ENCODE measurements at regions not wholly inside any gene's neighbourhood (a gene's known extent, or its start where the extent isn't known, plus 50 kb on each side); places are given as distances from the start of the nearest gene placed in this dataset.
"Not testable (repeated sequence)": the region's sequence is repeated elsewhere in the genome, so short reads cannot be mapped to it uniquely, and the experiment has no call there.

DNA sequence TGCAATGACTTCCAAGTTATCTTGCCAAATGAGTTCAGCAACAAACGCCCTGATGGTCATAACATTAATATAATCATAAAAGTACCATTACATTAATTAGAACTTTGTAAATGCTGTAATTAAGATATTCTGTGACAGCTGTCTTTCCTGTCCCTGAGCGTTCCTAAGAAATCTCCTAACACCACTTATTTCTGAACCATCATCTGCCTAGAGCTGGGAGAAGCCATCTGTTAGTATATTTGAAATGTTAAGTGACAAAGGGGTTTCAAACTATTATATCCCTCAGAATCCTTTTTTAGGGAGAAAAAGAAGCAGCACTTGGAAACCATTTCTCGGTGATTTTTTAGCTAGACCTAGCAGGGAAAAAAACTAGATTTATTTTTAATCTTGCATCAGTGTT, 657.5 kb downstream of the FAM181B start:
- DNase-seq (ENCODE audit: low read depth in 4 of 4, low spot score in 1 of 4) = no peak

DNA sequence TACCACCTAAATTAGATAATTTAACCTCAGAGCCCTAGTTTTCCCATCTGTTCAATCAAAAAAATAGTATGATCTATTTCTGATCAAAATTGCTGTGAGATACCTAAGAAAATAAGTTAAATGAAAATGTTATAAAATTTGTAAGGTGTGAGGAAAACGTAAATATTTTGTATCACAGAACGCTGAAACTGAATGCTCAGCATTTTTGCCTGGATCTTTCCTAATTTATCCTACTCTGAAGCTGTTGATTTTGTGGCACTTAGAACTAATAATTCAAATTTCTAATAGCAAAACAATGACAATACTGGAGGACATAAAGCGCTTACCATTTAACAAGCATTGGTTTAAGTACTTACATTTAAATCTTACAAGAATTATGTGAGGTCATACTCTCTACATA, 674.2 kb downstream of the FAM181B start:
- no peak for DNase-seq (ENCODE audit: low read depth in 4 of 4, low spot score in 1 of 4)

DNA sequence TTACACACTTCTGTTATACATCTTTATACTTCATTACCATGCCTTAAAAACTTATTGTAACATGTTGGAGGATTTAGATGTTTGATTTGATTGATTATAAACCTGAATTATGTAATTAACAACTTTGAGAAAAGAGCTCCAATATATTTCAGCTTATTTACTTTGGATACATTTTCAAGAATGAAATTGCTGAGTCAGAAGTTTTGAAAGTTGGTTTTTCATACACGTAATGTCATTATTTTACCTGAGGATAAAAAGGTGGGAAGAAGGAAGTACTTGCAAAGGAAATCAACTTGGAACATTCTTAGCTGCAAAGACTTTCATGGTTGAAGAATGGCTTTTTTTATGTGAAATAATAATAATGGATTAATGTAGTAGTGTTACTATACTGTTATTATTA, 677.2 kb downstream of the FAM181B start:
- no peak for DNase-seq (ENCODE audit: low read depth in 4 of 4, low spot score in 1 of 4)

DNA sequence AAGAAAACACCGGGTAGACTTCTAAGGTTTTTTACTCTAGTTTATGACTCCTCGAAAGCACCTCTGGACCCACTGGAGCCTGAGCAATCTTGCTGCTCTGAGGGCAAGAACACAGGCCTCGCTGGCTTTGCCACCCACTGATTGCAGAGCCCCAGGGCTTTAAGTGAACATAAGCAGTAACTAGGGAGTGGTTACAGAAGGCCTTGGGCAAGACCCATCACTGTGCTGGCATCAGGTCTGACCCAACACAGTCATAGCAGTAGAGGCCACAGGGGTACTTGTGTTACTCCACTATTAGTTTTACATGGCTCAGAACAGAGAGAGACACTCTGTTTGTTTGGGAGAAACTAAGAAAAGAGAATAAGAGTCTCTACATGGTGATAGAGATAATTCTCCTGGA, 684.5 kb downstream of the FAM181B start:
- DNase-seq (ENCODE audit: low read depth in 4 of 4, low spot score in 1 of 4) = no peak

DNA sequence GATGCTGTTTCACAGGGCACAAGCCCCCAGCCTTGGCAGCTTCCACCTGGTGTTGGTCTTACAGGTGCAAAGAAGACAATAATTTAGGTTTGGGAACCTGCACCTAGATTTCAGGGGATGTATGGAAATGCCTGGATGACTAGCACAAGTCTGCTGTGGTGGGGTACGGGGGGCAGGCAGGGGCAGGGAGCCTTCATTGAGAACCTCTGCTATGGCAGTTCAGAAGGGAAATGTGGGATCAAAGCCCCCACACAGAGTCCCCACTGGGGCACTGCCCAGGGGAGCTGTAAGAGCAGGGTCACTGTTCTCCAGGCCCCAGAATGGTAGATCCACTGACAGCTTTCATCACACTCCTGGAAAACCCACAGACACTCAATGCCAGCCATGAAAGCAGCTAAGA, 686.5 kb downstream of the FAM181B start:
- no peak for DNase-seq (ENCODE audit: low read depth in 4 of 4, low spot score in 1 of 4)

DNA sequence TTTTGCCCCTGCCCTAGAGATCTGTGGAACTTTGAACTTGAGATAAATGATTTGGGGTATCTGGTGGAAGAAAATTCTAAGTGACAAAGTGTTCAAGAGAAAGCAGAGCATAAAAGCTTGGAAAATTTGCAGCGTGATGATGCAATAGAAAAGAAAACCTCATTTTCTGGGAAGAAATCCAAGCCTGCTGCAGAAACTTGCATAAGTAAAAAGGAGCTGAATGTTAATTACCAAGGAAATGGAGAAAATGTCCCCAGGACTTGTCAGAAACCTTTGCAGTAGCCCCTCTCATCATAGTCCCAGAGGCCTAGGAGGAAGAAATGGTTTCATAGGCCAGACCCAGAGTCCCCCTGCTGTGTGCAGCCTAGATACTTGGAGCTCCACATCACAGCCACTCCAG, 686.9 kb downstream of the FAM181B start:
- no peak for DNase-seq (ENCODE audit: low read depth in 4 of 4, low spot score in 1 of 4)

DNA sequence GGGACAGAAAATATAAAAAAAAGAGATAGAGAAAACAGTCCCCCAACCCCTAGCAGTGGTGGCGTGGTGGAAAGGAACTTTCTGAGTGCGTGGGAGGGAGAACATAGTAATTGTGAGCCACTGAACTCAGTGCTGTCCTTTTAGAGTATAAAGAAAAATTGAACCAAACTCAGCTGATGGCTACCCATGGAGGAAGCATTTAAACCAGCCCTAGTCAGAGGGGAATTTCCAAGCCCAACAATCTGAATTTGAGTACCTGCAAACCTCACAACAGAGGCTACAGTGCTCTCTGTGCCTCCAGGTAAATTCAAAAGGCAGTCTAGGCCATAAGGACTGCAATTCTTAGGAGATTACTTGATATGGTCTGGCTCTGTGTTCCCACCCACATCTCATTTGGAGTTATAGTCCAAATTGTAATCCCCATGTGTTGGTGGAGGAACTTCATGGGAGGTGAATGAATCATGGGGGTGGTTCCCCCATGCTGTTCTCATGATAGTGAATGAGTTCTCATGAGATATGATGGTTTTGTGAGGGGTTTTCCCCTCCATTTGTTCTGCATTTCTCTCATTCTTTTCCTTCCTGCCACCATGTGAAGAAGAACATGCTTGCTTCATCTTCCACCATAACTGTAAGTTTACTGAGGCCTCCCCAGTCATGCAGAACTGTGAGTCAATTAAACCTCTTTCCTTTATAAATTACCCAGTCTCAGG, 687.8 kb downstream of the FAM181B start:
- DNase-seq (ENCODE audit: low read depth in 4 of 4, low spot score in 1 of 4) = no peak

DNA sequence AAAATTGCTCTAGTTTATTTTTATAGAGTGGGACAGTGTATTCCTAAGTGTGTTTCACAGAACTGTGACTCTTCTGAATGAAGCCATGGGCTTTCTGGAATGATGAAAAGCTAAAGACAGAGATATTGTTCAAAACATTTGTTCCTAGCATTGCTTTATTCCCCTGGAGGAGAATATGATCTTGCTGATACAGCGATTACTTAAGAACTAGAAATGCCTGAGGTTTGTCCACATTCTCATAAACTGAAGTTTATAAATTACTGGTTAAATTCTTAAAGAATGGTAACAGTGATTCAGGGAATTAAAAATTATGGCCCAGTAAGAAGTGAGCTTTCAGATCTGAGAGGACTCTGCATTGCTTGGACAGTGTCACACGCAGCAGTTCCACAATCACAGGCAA, 690.3 kb downstream of the FAM181B start:
- no peak for DNase-seq (ENCODE audit: low read depth in 4 of 4, low spot score in 1 of 4)

DNA sequence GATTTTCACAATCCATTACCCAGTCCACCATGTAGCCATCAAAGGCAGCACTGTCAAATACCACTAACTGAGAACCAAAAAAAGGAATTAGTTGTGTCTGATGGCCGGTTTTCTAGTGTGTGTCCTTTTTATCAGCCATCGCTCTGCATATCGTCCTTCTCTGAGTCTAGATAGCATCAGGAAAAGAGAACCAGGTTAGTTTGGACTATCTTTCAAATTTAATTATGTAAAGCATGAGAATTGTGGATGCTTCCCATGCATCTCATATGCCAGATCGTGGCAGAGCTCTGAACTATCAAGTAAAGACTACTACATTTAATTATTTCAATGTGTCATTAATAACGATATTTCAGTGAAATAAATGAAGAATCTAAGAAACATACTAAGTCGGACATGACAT, 691.9 kb downstream of the FAM181B start:
- DNase-seq (ENCODE audit: low read depth in 4 of 4, low spot score in 1 of 4) = no peak

DNA sequence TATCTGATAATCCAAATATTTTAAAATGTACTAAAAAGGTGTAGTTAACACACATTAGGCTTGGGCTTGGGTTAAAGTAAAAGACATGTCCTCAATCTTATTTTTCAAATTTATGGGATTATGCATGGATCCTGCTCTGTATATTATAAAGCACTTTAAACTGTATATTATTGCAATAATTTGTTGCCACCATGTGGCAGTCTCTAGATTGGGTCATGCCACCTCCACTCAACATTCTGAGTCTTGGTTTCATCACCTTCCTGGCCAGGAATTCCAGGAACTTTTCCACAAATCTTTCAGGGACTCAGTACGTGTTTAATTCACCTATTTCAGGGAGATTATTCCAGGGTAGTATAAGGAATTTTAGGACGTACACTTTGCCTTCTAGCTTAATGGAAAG, 695.5 kb downstream of the FAM181B start:
- no peak for DNase-seq (ENCODE audit: low read depth in 4 of 4, low spot score in 1 of 4)

DNA sequence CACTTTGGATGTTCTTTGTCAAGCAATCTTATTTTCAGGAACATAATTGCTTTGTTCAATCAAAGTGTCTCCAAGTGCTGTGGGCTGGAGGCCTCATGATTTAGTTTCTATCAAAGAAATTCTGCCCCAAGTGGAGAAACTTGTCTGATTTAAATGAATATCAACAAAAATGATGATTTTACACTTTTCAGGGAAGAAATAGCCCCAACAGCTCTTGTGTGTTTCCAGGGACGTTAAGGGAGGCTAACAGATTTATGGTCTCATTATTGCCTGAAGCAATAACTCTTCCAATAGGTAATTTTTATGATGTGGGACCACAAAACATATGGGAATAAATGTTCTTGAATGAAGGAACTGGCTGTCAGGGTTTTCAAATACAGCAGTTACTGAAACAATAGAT, 699.1 kb downstream of the FAM181B start:
- DNase-seq (ENCODE audit: low read depth in 4 of 4, low spot score in 1 of 4) = no peak

DNA sequence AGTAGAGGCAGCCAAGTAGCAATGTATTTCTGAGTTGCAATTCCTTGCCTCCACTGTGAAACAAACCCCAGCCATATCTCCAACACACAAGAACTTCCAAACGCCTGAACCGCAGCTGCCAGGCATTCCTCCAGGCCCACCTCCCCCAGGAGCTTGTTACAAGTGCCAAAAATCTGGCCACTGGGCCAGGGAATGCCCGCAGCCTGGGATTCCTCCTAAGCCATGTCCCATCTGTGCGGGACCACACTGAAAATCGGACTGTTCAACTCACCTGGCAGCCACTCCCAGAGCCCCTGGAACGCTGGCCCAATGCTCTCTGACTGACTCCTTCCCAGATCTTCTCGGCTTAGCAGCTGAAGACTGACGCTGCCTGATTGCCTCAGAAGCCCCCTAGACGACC, 706.3 kb downstream of the FAM181B start:
- not testable (repeated sequence) for DNase-seq (ENCODE audit: low read depth in 4 of 4, low spot score in 1 of 4)

DNA sequence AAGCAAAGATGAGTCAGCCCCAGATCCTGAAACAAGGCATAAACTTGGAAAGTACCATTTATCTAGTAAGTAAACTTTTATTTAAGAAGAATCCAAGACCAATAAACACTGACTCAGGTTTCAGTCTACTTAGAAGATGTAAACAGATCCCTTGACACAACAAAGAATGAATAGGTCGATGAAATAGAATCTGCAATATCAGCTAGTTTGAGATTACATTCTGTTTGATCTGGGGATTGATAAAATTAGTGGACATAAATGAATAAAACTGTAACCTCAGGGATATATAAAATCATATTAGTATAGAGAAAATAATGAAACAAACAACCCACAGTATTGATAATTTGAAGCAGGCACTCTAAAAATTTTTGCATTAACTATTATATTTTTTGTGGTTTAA, 708.9 kb downstream of the FAM181B start:
- DNase-seq (ENCODE audit: low read depth in 4 of 4, low spot score in 1 of 4) = no peak

DNA sequence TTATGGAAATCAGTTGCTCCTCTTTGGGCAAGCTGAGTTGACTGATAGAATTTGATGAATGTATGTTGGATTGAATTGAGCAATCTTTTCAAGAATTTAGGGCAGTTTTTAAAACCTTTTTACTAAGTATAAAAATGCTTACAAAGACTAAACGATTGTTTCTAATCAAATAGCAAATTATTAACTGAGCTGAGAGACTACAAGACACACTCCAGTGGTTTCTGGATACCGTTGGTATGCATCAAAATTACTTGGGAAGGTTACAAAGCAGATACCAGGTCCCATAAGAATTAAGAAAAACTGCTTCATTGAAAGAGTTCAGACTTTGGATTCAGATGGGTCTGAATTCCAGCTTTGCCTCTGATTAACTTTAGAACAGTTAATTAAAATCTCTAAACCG, 721.4 kb downstream of the FAM181B start:
- DNase-seq (ENCODE audit: low read depth in 4 of 4, low spot score in 1 of 4) = no peak

DNA sequence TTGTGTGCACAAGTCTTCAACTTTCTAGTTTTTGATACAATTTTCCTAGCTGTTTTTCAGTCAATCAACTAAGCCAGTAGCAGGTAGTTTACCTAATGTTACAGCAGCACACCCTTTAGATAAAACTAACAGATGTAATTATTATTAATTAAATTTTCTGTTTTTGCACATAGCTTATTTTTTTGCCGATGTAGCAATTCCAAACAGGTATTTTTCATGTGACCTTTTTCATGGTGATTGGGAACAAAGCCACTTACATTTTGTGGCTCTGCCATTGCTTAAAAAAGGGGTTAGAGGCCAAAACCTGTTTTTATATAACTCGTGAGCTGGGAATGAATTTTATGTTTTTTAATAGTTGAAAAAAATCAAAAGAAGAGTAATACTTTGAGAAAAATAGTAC, 724.5 kb downstream of the FAM181B start:
- DNase-seq (ENCODE audit: low read depth in 4 of 4, low spot score in 1 of 4) = no peak

DNA sequence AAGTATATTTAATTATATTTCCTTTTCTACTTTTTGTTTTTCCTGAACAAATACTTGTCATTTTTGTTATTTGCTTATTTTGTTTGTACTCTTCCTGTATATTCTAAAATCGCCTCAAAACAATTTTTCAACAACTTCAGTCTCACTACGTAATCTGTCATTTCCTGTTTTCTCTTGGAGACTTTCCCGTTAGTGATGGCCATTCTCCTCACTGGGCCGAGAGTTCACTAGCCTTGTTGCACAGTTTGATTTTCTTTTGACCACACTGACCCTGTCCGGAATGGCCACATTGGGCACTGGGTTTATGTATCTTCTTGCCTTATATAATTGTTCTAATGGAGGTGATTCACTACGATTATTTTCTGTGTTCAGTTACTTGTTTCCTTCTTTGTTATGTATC, 726.1 kb downstream of the FAM181B start:
- DNase-seq (ENCODE audit: low read depth in 4 of 4, low spot score in 1 of 4) = no peak

DNA sequence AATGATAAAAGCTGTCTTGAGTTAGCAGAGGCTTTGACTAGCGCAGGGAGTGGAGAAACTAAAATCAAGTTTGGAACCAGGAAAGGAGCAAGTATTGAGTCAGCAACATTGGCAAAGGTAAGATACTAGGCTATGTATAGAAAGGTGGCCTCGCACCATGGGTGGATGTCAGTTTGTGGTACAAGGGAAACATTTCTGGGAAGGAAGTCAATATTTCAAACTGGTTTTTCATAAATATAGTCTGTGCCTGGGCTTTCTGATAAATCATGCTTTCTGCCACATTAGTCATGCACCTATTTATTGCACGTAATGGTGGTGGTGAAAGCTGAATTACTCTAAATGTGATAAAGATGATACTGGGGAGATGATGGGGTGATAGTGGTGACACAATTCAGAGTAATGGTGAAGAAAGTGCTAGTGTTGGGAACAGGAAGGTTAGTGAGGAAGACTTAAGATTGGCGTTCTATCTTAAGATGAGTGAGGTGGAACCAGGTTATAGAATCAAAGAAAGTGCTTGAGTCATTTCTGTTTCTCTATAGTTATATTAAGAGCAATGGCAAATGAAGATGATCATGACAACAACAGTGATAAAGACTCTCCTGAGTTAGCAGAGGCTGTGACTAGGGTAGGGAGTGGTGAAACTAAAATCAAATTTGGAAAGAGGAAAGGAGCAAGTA, 729.0 kb downstream of the FAM181B start:
- no peak for DNase-seq (ENCODE audit: low read depth in 4 of 4, low spot score in 1 of 4)

DNA sequence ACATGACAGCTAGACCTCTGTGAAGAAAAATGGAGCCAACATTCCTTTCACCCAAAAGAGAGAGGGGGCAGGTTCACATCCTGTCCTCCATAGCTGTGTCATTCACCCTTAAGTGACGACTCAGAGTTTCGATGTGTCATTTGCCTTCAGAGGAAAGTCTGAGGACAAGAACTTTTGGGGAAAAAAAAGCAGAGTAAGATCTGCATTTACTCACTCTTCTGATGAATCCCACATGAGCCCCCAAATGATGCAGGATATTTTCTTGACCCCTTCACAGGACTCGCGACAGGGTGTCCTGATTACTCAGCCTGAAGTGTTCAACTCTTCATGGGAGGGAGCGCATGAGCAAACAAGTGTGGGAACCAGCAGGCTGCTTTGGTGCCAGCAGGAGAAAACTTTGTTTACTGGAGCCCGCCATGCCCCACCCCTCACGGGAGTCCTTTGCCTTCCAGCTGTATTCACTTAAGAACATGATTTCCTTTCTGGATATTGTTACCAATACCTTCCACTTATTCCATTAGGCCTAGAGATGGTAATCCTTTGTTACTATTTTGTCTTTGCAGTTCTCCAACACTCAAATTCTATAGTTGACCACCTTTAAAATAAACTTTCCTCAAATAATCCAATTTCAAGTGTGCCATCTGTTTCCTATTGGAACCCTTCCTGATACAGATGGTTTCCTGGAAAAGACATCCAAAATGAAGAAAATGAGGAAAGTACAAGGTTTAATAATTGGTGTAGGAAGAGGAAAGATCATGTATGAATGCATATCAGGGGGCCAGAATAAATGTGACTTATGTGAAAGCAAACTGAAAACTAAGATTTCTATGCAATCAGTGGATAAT, 729.8 kb downstream of the FAM181B start:
- no peak for DNase-seq (ENCODE audit: low read depth in 4 of 4, low spot score in 1 of 4)

DNA sequence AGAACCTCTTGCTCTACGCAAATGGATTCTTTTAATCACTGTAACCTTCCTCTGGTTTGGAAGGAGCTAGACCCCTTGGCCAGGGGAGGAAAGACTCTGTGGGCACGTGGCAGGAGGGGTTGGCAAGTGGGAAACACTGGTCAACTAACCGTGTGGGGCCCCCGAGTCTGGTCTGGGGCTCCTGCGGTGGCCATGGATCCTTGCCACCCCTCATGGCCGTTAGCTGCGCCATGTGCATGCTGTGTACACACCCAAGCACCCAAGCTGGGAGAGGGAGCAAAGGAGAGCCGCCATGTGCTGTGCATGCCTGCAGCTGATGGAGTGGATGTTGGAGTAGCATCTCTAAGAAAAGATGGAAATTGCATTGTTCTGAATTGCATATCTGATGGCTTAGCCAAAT, 730.6 kb downstream of the FAM181B start:
- DNase-seq (ENCODE audit: low read depth in 4 of 4, low spot score in 1 of 4) = no peak

DNA sequence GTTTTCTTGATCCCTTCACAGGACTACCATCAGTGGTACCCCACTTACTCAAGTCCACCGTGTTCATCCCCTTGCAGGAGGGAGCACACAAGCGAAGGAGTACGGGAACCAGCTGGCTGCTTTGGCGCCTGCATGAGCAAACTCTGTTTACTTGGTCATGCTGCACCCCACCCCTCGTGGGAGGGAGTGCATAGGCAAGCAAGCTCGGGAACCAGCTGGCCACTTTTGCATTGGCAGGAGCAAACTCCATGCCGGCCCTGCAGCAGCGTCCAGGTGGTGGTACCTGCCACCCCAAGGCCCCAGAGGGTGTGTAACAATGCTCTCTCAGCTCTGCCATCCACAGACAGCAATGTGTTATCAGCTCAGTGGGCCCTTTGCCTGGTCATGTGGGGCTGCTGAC, 737.8 kb downstream of the FAM181B start:
- no peak for DNase-seq (ENCODE audit: low read depth in 4 of 4, low spot score in 1 of 4)

DNA sequence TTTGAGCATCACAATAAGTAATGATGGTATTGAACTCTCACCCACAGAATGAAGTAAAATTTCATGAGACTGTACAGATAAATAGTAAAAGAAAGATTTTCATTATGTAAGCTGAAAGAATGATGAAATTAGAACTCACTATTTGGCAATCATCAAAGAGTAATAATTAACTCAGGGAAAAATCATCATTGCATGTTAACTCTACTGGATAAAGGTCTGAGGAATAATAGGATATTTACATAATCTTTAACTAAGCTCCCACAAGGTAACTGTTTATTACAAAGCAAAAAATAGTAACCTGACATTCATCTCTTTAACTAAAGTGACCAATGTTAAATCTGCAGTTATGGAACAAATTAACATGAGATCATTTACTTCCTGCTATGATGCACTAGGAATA, 739.9 kb downstream of the FAM181B start:
- no peak for DNase-seq (ENCODE audit: low read depth in 4 of 4, low spot score in 1 of 4)

All from stimulated activated CD4-positive, alpha-beta T cell treated with anti-CD3 and anti-CD28 coated beads, Interleukin-1b, Interleukin-23, amount 100 ng/mL, for 24 hours (primary cell).